H9 (cell line): ENCODE measurements at regions not wholly inside any gene's neighbourhood (a gene's known extent, or its start where the extent isn't known, plus 50 kb on each side); places are given as distances from the start of the nearest gene placed in this dataset.

Source experiments
- DNase-seq: peaks from one replicate; pipeline ENCODE4 v3.0.0-alpha.2; 2017
- H2AFZ ChIP-seq: one replicate; pipeline ENCODE4 v1.6.1; 2013; ENCODE audit warnings: mild to moderate bottlenecking, low read length, control low read depth, moderate library complexity
- H2AK5ac ChIP-seq: 2 replicates; pipeline ENCODE4 v1.6.1; 2013; ENCODE audit warnings: low read length, control low read depth, mixed read lengths; ENCODE audit not compliant: insufficient read length
- H2BK120ac ChIP-seq: one replicate; pipeline ENCODE4 v1.6.1; 2013; ENCODE audit warnings: low read depth, mild to moderate bottlenecking, low read length, control low read depth, inconsistent platforms; ENCODE audit not compliant: poor library complexity, severe bottlenecking
- H2BK12ac ChIP-seq: 2 replicates; pipeline ENCODE4 v1.6.1; 2013; ENCODE audit warnings: low read length, control low read depth, mixed read lengths, low read depth; ENCODE audit not compliant: insufficient read length
- H2BK15ac ChIP-seq: 2 replicates; pipeline ENCODE4 v1.6.1; 2013; ENCODE audit warnings: low read depth, low read length, control low read depth
- H2BK20ac ChIP-seq: one replicate; pipeline ENCODE4 v1.6.1; 2013; ENCODE audit warnings: low read depth, mild to moderate bottlenecking, low read length, control low read depth, inconsistent platforms; ENCODE audit not compliant: poor library complexity, severe bottlenecking
- H2BK5ac ChIP-seq: 2 replicates; pipeline ENCODE4 v1.6.1; 2013; ENCODE audit warnings: low read length, control low read depth, mixed read lengths; ENCODE audit not compliant: insufficient read length
- H3K14ac ChIP-seq: 2 replicates; pipeline ENCODE4 v1.6.1; 2013; ENCODE audit warnings: low read length, control low read depth; ENCODE audit not compliant: insufficient read depth
- H3K18ac ChIP-seq: 2 replicates; pipeline ENCODE4 v1.6.1; 2013; ENCODE audit warnings: low read depth, mild to moderate bottlenecking, mixed read lengths, low read length, control low read depth; ENCODE audit not compliant: insufficient read length
- H3K23ac ChIP-seq: 2 replicates; pipeline ENCODE4 v1.6.1; 2013; ENCODE audit warnings: low read length, control low read depth, mixed read lengths, low read depth; ENCODE audit not compliant: insufficient read length
- H3K23me2 ChIP-seq: 2 replicates; pipeline ENCODE4 v1.6.1; 2013; ENCODE audit warnings: low read depth, mild to moderate bottlenecking, mixed read lengths, low read length, control low read depth; ENCODE audit not compliant: insufficient read length, poor library complexity, severe bottlenecking
- H3K27ac ChIP-seq: 2 replicates; pipeline ENCODE4 v1.5.1; 2013; ENCODE audit warnings: low read length, control low read depth, mixed read lengths, low read depth; ENCODE audit not compliant: insufficient read length
- H3K27me3 ChIP-seq: 2 replicates; pipeline ENCODE4 v1.6.1; 2013; ENCODE audit warnings: low read length, control low read depth, inconsistent platforms; ENCODE audit not compliant: insufficient read depth
- H3K4ac ChIP-seq: 2 replicates; pipeline ENCODE4 v1.6.1; 2013; ENCODE audit warnings: low read depth, mild to moderate bottlenecking, control low read depth, inconsistent platforms, low read length, moderate library complexity
- H3K4me1 ChIP-seq: 2 replicates; pipeline ENCODE4 v1.6.1; 2013; ENCODE audit warnings: low read length, control low read depth, inconsistent platforms; ENCODE audit not compliant: insufficient read depth
- H3K4me2 ChIP-seq: 2 replicates; pipeline ENCODE4 v1.6.1; 2013; ENCODE audit warnings: low read length, control low read depth, mixed read lengths; ENCODE audit not compliant: insufficient read length, insufficient read depth
- H3K56ac ChIP-seq: 2 replicates; pipeline ENCODE4 v1.6.1; 2013; ENCODE audit warnings: low read depth, mild to moderate bottlenecking, mixed read lengths, low read length, control low read depth; ENCODE audit not compliant: insufficient read length
- H3K79me1 ChIP-seq: 2 replicates; pipeline ENCODE4 v1.6.1; 2013; ENCODE audit warnings: low read depth, mild to moderate bottlenecking, moderate library complexity, low read length, control low read depth, inconsistent platforms; ENCODE audit not compliant: insufficient read depth, poor library complexity, severe bottlenecking
- H3K79me2 ChIP-seq: 2 replicates; pipeline ENCODE4 v1.6.1; 2013; ENCODE audit warnings: low read length, control low read depth, inconsistent platforms; ENCODE audit not compliant: insufficient read depth
- H3K9ac ChIP-seq: 2 replicates; pipeline ENCODE4 v1.6.1; 2013; ENCODE audit warnings: low read length, control low read depth, mixed read lengths; ENCODE audit not compliant: insufficient read length; ENCODE audit errors: extremely low read depth
- H3K9me3 ChIP-seq: one replicate; pipeline ENCODE4 v1.6.1; 2013; ENCODE audit warnings: low read depth, low read length, inconsistent platforms; ENCODE audit not compliant: control insufficient read depth
- H3T11ph ChIP-seq: one replicate; pipeline ENCODE4 v1.6.1; 2013; ENCODE audit warnings: mild to moderate bottlenecking, low read length, control low read depth, inconsistent platforms
- H4K20me1 ChIP-seq: one replicate; pipeline ENCODE4 v1.6.1; 2013; ENCODE audit not compliant: control insufficient read depth, insufficient read length, insufficient read depth
- H4K5ac ChIP-seq: 2 replicates; pipeline ENCODE4 v1.6.1; 2013; ENCODE audit warnings: low read depth, mild to moderate bottlenecking, mixed read lengths, low read length, control low read depth; ENCODE audit not compliant: insufficient read length
- H4K8ac ChIP-seq: replicated peaks from 2 replicates; pipeline ENCODE4 v1.6.1; 2013; ENCODE audit warnings: low read length, control low read depth, mixed read lengths, low read depth; ENCODE audit not compliant: insufficient read length
- H4K91ac ChIP-seq: 2 replicates; pipeline ENCODE4 v1.6.1; 2013; ENCODE audit warnings: low read depth, mild to moderate bottlenecking, moderate library complexity, mixed read lengths, low read length, control low read depth; ENCODE audit not compliant: insufficient read length
- H3K27ac Mint-ChIP-seq, 3 experiments: 2 replicates in 2 of 3; 3 replicates in 1 of 3; pipeline ENCODE4 v1.8.0; 2020 to 2021; ENCODE audit warnings: mixed read lengths in 3 of 3, mild to moderate bottlenecking in 1 of 3, moderate library complexity in 1 of 3
- H3K27me3 Mint-ChIP-seq: 2 replicates; pipeline ENCODE4 v1.8.0; 2021; ENCODE audit warnings: low read depth, mild to moderate bottlenecking, moderate library complexity, mixed read lengths
- H3K36me3 Mint-ChIP-seq, 3 experiments: 2 replicates in 2 of 3; 3 replicates in 1 of 3; pipeline ENCODE4 v1.8.0; 2020 to 2021; ENCODE audit warnings: low read depth in 3 of 3, mixed read lengths in 3 of 3; ENCODE audit not compliant: insufficient read depth in 1 of 3
- H3K4me1 Mint-ChIP-seq, 2 experiments: 2 replicates each; pipeline ENCODE4 v1.8.0; 2020; ENCODE audit warnings: mixed read lengths in 2 of 2
- H3K4me3 Mint-ChIP-seq, 2 experiments: 2 replicates in 1 of 2; 3 replicates in 1 of 2; pipeline ENCODE4 v1.8.0; 2020 to 2021; ENCODE audit warnings: mild to moderate bottlenecking in 2 of 2, mixed read lengths in 2 of 2, moderate library complexity in 1 of 2
- H3K9me3 Mint-ChIP-seq, 2 experiments: 2 replicates in 1 of 2; 3 replicates in 1 of 2; pipeline ENCODE4 v1.8.0; 2020; ENCODE audit warnings: mild to moderate bottlenecking in 2 of 2, mixed read lengths in 2 of 2, moderate library complexity in 1 of 2
- CTCF ChIP-seq: fragments of 200-600 bp; sonication (generic); conservative IDR thresholded peaks from 3 replicates; pipeline ENCODE4 v1.8.0; 2021; ENCODE audit warnings: antibody characterized with exemption, mild to moderate bottlenecking
- WGBS: extraction: QIAGEN DNeasy Blood & Tissue Kit; methylation state at CpG from one replicate; pipeline ENCODE4 v1.1.7; 2013; ENCODE audit warnings: missing lambda C conversion rate, low lambda C conversion rate, mixed read lengths; ENCODE audit not compliant: insufficient read length; ENCODE audit errors: extremely low coverage; 5-methylcytosine and 5-hydroxymethylcytosine counted together

DNA sequence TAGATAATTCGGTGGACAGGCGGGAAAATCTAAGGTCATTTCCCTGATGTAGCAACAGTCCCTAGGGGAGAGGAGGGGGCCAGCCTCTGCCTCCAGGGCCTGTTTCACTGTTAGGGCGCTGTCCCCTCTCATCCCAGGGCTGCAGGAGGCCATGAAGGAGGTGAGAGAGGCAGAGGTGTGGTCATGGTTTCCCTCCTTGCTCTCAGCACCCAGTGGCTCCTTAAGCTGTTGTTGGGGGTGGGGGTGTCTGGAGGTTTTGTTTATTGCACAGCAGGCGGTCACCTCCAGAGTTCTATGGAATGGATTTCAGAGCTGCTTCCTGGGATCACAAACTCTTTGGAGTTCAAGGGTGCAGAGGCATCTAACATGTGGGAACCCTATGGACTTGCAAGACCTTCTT lies 212.5 kb upstream of the RTL1 start:
- Mint-ChIP-seq H3K4me1 (peaks cover 21 to 22% of the 10 kb centered on the region in 2 experiments), H3K36me3 (no peaks in the 10 kb centered on the region; a peak in 1 of 7 replicates), H3K9me3 (peaks cover 0 to 4% of the 10 kb centered on the region in 2 experiments; a peak in 1 of 5 replicates), H3K27me3 (peaks cover 26% of the 10 kb centered on the region), H3K27ac (no peak overlapping the region; a peak in 1 of 7 replicates), H3K4me3 (no peak overlapping the region)
- Histone ChIP-seq H3K9me3 (no peaks in the 10 kb centered on the region), H3K4me1 (no peaks in the 10 kb centered on the region), H3K79me1 (no peaks in the 10 kb centered on the region), H3K9ac (no peak overlapping the region), H4K20me1 (no peaks in the 10 kb centered on the region), H4K8ac (no peak overlapping the region), H3K14ac (no peak overlapping the region), H2BK12ac (no peak overlapping the region), H3K27me3 (no peaks in the 10 kb centered on the region), H3K4me2 (no peak overlapping the region), H3K27ac (no peak overlapping the region), H2BK20ac (no peak overlapping the region), H2AFZ (no peak overlapping the region), H3K18ac (no peak overlapping the region), H2AK5ac (no peak overlapping the region), H3K56ac (no peak overlapping the region), H3T11ph (no peak overlapping the region), H4K5ac (no peak overlapping the region), H2BK15ac (no peak overlapping the region), H3K79me2 (no peaks in the 10 kb centered on the region), H2BK120ac (no peak overlapping the region), H4K91ac (no peak overlapping the region), H3K4ac (no peak overlapping the region), H3K23me2 (no peaks in the 10 kb centered on the region), H2BK5ac (no peak overlapping the region), H3K23ac (no peak overlapping the region)
- no peak for DNase-seq
- no CpG with 5 or more reads among the region's 4 CpGs for WGBS
- TF ChIP-seq CTCF = no peak
